ENCODE measurements at regions not wholly inside any gene's neighbourhood (a gene's known extent, or its start where the extent isn't known, plus 50 kb on each side); places are given as distances from the start of the nearest gene placed in this dataset.

GRCh38 chr3:18656866-18657265 lies 231.7 kb upstream of the SATB1 start:
- Mint-ChIP-seq H3K27ac (ENCODE audit: unreplicated experiment) (no peak overlapping the region), H3K4me3 (ENCODE audit: unreplicated experiment) (no peak overlapping the region), H3K27me3 (ENCODE audit: insufficient read depth, unreplicated experiment) (no peaks in the 10 kb centered on the region), H3K9me3 (ENCODE audit: unreplicated experiment) (peaks cover 14% of the 10 kb centered on the region), H3K4me1 (ENCODE audit: low read depth, unreplicated experiment) (peaks cover 8% of the 10 kb centered on the region), H3K36me3 (ENCODE audit: insufficient read depth, unreplicated experiment) (no peaks in the 10 kb centered on the region)
- H3K36me3 ChIP-seq (ENCODE audit: control insufficient read depth, insufficient read depth, low read length): no peaks in the 10 kb centered on the region
- ChIA-PET POLR2A (no interaction called here), CTCF (no interaction called here)
- DNase-seq: no peak
- H3K27me3 ChIP-seq (replicated peaks; ENCODE audit: control insufficient read depth, insufficient read depth, low read length): no peaks in the 10 kb centered on the region
- intact Hi-C loops (cut with micrococcal nuclease; ENCODE audit: unreplicated experiment): no loop called here
- H3K4me3 ChIP-seq (ENCODE audit: low read depth, low read length): no peak overlapping the region
- no peak for TF ChIP-seq CTCF (IDR thresholded peaks at IDR 0.05; ENCODE audit: insufficient read depth in 1 of 2, low read depth in 1 of 2, low read length in 1 of 2, severe bottlenecking in 1 of 2, unreplicated experiment in 1 of 2)
- no peaks in the 10 kb centered on the region for H3K9me3 ChIP-seq
- BruUV-seq (replicated peaks): no TSS peak
- peaks cover 9% of the 10 kb centered on the region for H3K4me1 ChIP-seq

GRCh38 chr3:18656410-18656809 lies 231.3 kb upstream of the SATB1 start:
- Histone ChIP-seq H3K4me1 (peaks cover 9% of the 10 kb centered on the region), H3K4me3 (ENCODE audit: low read depth, low read length) (no peak overlapping the region), H3K9me3 (no peaks in the 10 kb centered on the region), H3K36me3 (ENCODE audit: control insufficient read depth, insufficient read depth, low read length) (no peaks in the 10 kb centered on the region), H3K27me3 (replicated peaks; ENCODE audit: control insufficient read depth, insufficient read depth, low read length) (no peaks in the 10 kb centered on the region)
- no peaks in the 10 kb centered on the region for H3K36me3 Mint-ChIP-seq (ENCODE audit: insufficient read depth, unreplicated experiment)
- BruUV-seq (replicated peaks): no TSS peak
- CTCF ChIA-PET: no interaction called here
- H3K27ac Mint-ChIP-seq (ENCODE audit: unreplicated experiment): no peak overlapping the region
- H3K9me3 Mint-ChIP-seq (ENCODE audit: unreplicated experiment): peaks cover 14% of the 10 kb centered on the region
- POLR2A ChIA-PET: no interaction called here
- no peak for DNase-seq
- H3K4me3 Mint-ChIP-seq (ENCODE audit: unreplicated experiment): no peak overlapping the region
- no peak for TF ChIP-seq CTCF (IDR thresholded peaks at IDR 0.05; ENCODE audit: insufficient read depth in 1 of 2, low read depth in 1 of 2, low read length in 1 of 2, severe bottlenecking in 1 of 2, unreplicated experiment in 1 of 2)
- H3K27me3 Mint-ChIP-seq (ENCODE audit: insufficient read depth, unreplicated experiment): no peaks in the 10 kb centered on the region
- intact Hi-C loops (cut with micrococcal nuclease; ENCODE audit: unreplicated experiment): no loop called here
- H3K4me1 Mint-ChIP-seq (ENCODE audit: low read depth, unreplicated experiment): peaks cover 8% of the 10 kb centered on the region

- Histone ChIP-seq H3K36me3 (ENCODE audit: control insufficient read depth, insufficient read depth, low read length) (no peaks in the 10 kb centered on the region), H3K9me3 (no peaks in the 10 kb centered on the region), H3K4me1 (peaks cover 9% of the 10 kb centered on the region), H3K4me3 (ENCODE audit: low read depth, low read length) (no peak overlapping the region), H3K27me3 (replicated peaks; ENCODE audit: control insufficient read depth, insufficient read depth, low read length) (no peaks in the 10 kb centered on the region)
- ChIA-PET POLR2A (no interaction called here), CTCF (no interaction called here)
- BruUV-seq (replicated peaks): no TSS peak
- Mint-ChIP-seq H3K27ac (ENCODE audit: unreplicated experiment) (no peak overlapping the region), H3K9me3 (ENCODE audit: unreplicated experiment) (peaks cover 14% of the 10 kb centered on the region), H3K4me1 (ENCODE audit: low read depth, unreplicated experiment) (peaks cover 8% of the 10 kb centered on the region), H3K27me3 (ENCODE audit: insufficient read depth, unreplicated experiment) (no peaks in the 10 kb centered on the region), H3K36me3 (ENCODE audit: insufficient read depth, unreplicated experiment) (no peaks in the 10 kb centered on the region), H3K4me3 (ENCODE audit: unreplicated experiment) (no peak overlapping the region)
- intact Hi-C loops (cut with micrococcal nuclease; ENCODE audit: unreplicated experiment): no loop called here
- TF ChIP-seq CTCF (IDR thresholded peaks at IDR 0.05; ENCODE audit: insufficient read depth in 1 of 2, low read depth in 1 of 2, low read length in 1 of 2, severe bottlenecking in 1 of 2, unreplicated experiment in 1 of 2): no peak
- no peak for DNase-seq
Observed at GRCh38 chr3:18655827-18656226, 230.7 kb upstream of the SATB1 start.

All from Caco-2 (cell line).